SK-N-SH treated with all-trans-retinoic acid at 6 μM for 48 hours (cell line): ENCODE measurements at regions not wholly inside any gene's neighbourhood (a gene's known extent, or its start where the extent isn't known, plus 50 kb on each side); places are given as distances from the start of the nearest gene placed in this dataset.

Experiments
- ATAC-seq: fragments of 200-7000 bp; cut with Tn5 transposase; 3 replicates; pipeline ENCODE4 v1.9.1; 2020; ENCODE audit warnings: mild to moderate bottlenecking, moderate library complexity
- ARNTL ChIP-seq: fragments of 450-650 bp; formaldehyde crosslinking; IDR thresholded peaks from 2 replicates; pipeline ENCODE4 v1.5.0; 2020; ENCODE audit warnings: low read depth, mild to moderate bottlenecking, moderate library complexity, borderline replicate concordance
- BACH2 ChIP-seq: fragments of 250-450 bp; sonication (Bioruptor Pico); IDR thresholded peaks from 2 replicates; pipeline ENCODE4 v1.9.0; 2021; ENCODE audit warnings: mild to moderate bottlenecking, borderline replicate concordance
- CSDC2 ChIP-seq: fragments of 250-450 bp; sonication (Bioruptor Pico); IDR thresholded peaks from 2 replicates; pipeline ENCODE4 v1.5.0; 2020; ENCODE audit warnings: mild to moderate bottlenecking, moderate library complexity
- CSRNP3 ChIP-seq: fragments of 250-450 bp; sonication (Bioruptor Pico); IDR thresholded peaks from 2 replicates; pipeline ENCODE4 v1.5.1; 2021; ENCODE audit warnings: mild to moderate bottlenecking, moderate library complexity
- ESRRG ChIP-seq: fragments of 250-450 bp; sonication (Bioruptor Pico); IDR thresholded peaks from 2 replicates; pipeline ENCODE4 v1.6.1; 2021; ENCODE audit warnings: mild to moderate bottlenecking
- GLIS3 ChIP-seq: fragments of 250-450 bp; sonication (Bioruptor Pico); IDR thresholded peaks from 2 replicates; pipeline ENCODE4 v1.5.0; 2020; ENCODE audit warnings: mild to moderate bottlenecking, moderate library complexity
- ISL1 ChIP-seq: fragments of 250-450 bp; sonication (Bioruptor Pico); IDR thresholded peaks from 2 replicates; pipeline ENCODE4 v2.1.2; 2022; ENCODE audit warnings: mild to moderate bottlenecking, moderate library complexity
- OSR1 ChIP-seq: fragments of 250-450 bp; sonication (Bioruptor Pico); IDR thresholded peaks from 2 replicates; pipeline ENCODE4 v1.8.0; 2022; ENCODE audit warnings: moderate library complexity, mild to moderate bottlenecking, inconsistent platforms
- PATZ1 ChIP-seq: fragments of 250-450 bp; sonication (Bioruptor Pico); IDR thresholded peaks from 2 replicates; pipeline ENCODE4 v1.8.0; 2020; ENCODE audit warnings: mild to moderate bottlenecking, moderate library complexity, borderline replicate concordance
- POU6F1 ChIP-seq: fragments of 250-450 bp; sonication (Bioruptor Pico); IDR thresholded peaks from 2 replicates; pipeline ENCODE4 v1.8.0; 2021; ENCODE audit warnings: low read depth, mild to moderate bottlenecking, moderate library complexity, borderline replicate concordance
- PPARA ChIP-seq: fragments of 250-450 bp; sonication (Bioruptor Pico); IDR thresholded peaks from 2 replicates; pipeline ENCODE4 v1.5.0; 2020; ENCODE audit warnings: mild to moderate bottlenecking, borderline replicate concordance
- RARB ChIP-seq: fragments of 250-450 bp; sonication (Bioruptor Pico); IDR thresholded peaks from 2 replicates; pipeline ENCODE4 v1.8.0; 2021; ENCODE audit warnings: mild to moderate bottlenecking, moderate library complexity
- SNAI2 ChIP-seq: fragments of 250-450 bp; sonication (Bioruptor Pico); IDR thresholded peaks from 2 replicates; pipeline ENCODE4 v1.5.0; 2020; ENCODE audit warnings: mild to moderate bottlenecking, moderate library complexity
- TCF4 ChIP-seq: fragments of 250-450 bp; sonication (Bioruptor Pico); IDR thresholded peaks from 2 replicates; pipeline ENCODE4 v1.8.0; 2021; ENCODE audit warnings: mild to moderate bottlenecking, moderate library complexity, borderline replicate concordance
- TOX ChIP-seq: fragments of 250-450 bp; sonication (Bioruptor Pico); IDR thresholded peaks from 2 replicates; pipeline ENCODE4 v1.8.0; 2021; ENCODE audit warnings: mild to moderate bottlenecking, moderate library complexity, borderline replicate concordance
- TSHZ2 ChIP-seq: fragments of 250-450 bp; sonication (Bioruptor Pico); IDR thresholded peaks from 2 replicates; pipeline ENCODE4 v1.5.0; 2020; ENCODE audit warnings: mild to moderate bottlenecking, moderate library complexity
- ZC3H10 ChIP-seq: fragments of 250-450 bp; sonication (Bioruptor Pico); IDR thresholded peaks from 2 replicates; pipeline ENCODE4 v1.5.1; 2021; ENCODE audit warnings: mild to moderate bottlenecking, moderate library complexity
- ZFP3 ChIP-seq: fragments of 250-450 bp; sonication (Bioruptor Pico); IDR thresholded peaks from 2 replicates; pipeline ENCODE4 v1.5.0; 2020; ENCODE audit warnings: mild to moderate bottlenecking, moderate library complexity
- ZFP30 ChIP-seq: fragments of 450-650 bp; formaldehyde crosslinking; IDR thresholded peaks from 2 replicates; pipeline ENCODE4 v1.5.0; 2022; ENCODE audit warnings: mild to moderate bottlenecking, moderate library complexity
- ZNF565 ChIP-seq: fragments of 450-650 bp; formaldehyde crosslinking; conservative IDR thresholded peaks from 2 replicates; pipeline ENCODE4 v1.5.0; 2020; ENCODE audit warnings: low read depth, mild to moderate bottlenecking, moderate library complexity
- ZNF70 ChIP-seq: fragments of 450-650 bp; formaldehyde crosslinking; IDR thresholded peaks from 2 replicates; pipeline ENCODE4 v1.5.0; 2020; ENCODE audit warnings: mild to moderate bottlenecking, moderate library complexity
- ZNF8 ChIP-seq: fragments of 450-650 bp; formaldehyde crosslinking; IDR thresholded peaks from 2 replicates; pipeline ENCODE4 v1.5.0; 2020; ENCODE audit warnings: mild to moderate bottlenecking, moderate library complexity
- TF ChIP-seq, protein P1 (sequence below): fragments of 250-450 bp; sonication (Bioruptor Pico); IDR thresholded peaks from 2 replicates; pipeline ENCODE4 v1.5.1; 2020; ENCODE audit warnings: low read depth, mild to moderate bottlenecking, moderate library complexity

DNA sequence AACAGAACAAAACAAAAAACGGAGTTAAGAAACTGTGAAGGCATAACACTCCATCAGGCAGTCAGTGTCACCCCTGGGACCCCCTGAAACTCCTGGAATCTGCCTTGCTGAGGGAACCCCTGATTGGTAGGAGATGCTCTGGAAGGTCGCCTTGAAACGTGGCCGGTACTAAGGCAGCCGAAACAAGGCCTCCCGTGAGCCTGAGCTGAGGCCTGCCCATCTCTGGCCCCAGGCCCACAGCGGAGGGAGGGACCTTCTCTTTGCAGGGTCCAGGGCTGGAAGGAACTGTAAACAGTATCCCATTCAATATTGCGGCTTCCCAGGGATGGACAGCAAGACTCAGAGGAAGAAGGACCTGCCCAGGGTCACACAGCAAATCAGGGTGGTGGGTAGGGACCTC is 155.7 kb downstream of the INHBB start:
- ATAC-seq: no peak
- TF ChIP-seq, protein P1, sequence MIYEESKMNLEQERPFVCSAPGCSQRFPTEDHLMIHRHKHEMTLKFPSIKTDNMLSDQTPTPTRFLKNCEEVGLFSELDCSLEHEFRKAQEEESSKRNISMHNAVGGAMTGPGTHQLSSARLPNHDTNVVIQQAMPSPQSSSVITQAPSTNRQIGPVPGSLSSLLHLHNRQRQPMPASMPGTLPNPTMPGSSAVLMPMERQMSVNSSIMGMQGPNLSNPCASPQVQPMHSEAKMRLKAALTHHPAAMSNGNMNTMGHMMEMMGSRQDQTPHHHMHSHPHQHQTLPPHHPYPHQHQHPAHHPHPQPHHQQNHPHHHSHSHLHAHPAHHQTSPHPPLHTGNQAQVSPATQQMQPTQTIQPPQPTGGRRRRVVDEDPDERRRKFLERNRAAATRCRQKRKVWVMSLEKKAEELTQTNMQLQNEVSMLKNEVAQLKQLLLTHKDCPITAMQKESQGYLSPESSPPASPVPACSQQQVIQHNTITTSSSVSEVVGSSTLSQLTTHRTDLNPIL (CRISPR knock-in tag): no peak
- no peak for TF ChIP-seq ZFP30 (CRISPR knock-in tag)
- TF ChIP-seq ESRRG (CRISPR knock-in tag): no peak
- TF ChIP-seq TOX (CRISPR knock-in tag): no peak
- TF ChIP-seq ZNF565: no peak
- TF ChIP-seq CSDC2 (CRISPR knock-in tag): no peak
- TF ChIP-seq RARB (CRISPR knock-in tag): no peak
- TF ChIP-seq BACH2: no peak
- no peak for TF ChIP-seq ZFP3 (CRISPR knock-in tag)
- TF ChIP-seq TCF4: no peak
- TF ChIP-seq OSR1 (CRISPR knock-in tag): no peak
- no peak for TF ChIP-seq ISL1 (CRISPR knock-in tag)
- no peak for TF ChIP-seq ZNF8 (CRISPR knock-in tag)
- no peak for TF ChIP-seq GLIS3 (CRISPR knock-in tag)
- TF ChIP-seq PATZ1 (CRISPR knock-in tag): no peak
- TF ChIP-seq POU6F1 (CRISPR knock-in tag): no peak
- no peak for TF ChIP-seq ZC3H10 (CRISPR knock-in tag)
- no peak for TF ChIP-seq ARNTL (CRISPR knock-in tag)
- no peak for TF ChIP-seq CSRNP3 (CRISPR knock-in tag)
- TF ChIP-seq PPARA (CRISPR knock-in tag): no peak

- TF ChIP-seq ZNF70 (no peak), BACH2 (no peak), POU6F1 (CRISPR knock-in tag) (no peak), ZFP30 (CRISPR knock-in tag) (no peak), ZNF8 (CRISPR knock-in tag) (no peak), ZNF565 (no peak), TSHZ2 (no peak), TCF4 (no peak), ISL1 (CRISPR knock-in tag) (no peak), ESRRG (CRISPR knock-in tag) (no peak), TOX (CRISPR knock-in tag) (no peak), SNAI2 (CRISPR knock-in tag) (no peak), PPARA (CRISPR knock-in tag) (no peak), RARB (CRISPR knock-in tag) (no peak), CSDC2 (CRISPR knock-in tag) (no peak), ZC3H10 (CRISPR knock-in tag) (no peak), CSRNP3 (CRISPR knock-in tag) (no peak), ZFP3 (CRISPR knock-in tag) (no peak)
- TF ChIP-seq, protein P1 (CRISPR knock-in tag): no peak
- no peak for ATAC-seq
Observed at GRCh38 chr2:120502357-120502756, 156.4 kb downstream of the INHBB start.
